ENCODE measurements at regions not wholly inside any gene's neighbourhood (a gene's known extent, or its start where the extent isn't known, plus 50 kb on each side); places are given as distances from the start of the nearest gene placed in this dataset.

DNA sequence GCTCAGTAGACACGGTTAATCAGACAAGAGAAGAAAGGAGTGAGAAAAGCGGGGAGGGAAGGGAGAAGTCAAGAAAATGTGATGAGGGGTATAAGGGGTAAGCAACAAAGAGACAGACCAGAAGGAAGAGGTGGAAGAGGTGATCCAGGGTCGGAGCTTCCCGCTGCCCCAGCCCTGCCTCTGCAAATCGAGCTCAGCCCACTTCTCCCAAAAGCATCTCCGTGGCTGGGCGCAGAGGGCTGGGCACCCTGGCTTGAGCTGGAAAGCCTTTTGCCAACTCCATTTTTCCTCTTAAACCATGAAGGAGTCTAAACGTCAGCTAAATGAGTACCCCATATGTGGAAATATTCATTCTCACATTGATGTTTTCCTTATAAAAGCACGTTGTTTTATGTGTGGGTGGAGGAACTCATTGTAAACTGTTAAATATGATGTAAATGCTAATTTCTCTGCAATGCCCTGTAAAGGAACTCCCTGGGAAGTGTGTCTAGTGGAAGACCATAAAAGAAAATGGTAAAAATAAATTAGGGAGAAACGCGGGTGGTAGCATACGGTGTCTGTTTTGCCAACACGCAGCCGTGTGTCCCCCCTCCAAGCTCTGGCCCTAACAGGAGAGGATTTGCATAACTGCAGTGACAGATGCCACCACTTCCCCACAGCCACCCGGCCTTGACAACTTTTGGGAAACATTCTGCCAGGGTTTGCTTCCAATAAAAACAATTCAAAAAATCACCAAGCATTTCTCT is 55.2 kb upstream of the MAFB start:
- 44 to 63% methylated on average over 15 of the region's 15 CpGs for WGBS, 2 donors
- DNase-seq = no peak

DNA sequence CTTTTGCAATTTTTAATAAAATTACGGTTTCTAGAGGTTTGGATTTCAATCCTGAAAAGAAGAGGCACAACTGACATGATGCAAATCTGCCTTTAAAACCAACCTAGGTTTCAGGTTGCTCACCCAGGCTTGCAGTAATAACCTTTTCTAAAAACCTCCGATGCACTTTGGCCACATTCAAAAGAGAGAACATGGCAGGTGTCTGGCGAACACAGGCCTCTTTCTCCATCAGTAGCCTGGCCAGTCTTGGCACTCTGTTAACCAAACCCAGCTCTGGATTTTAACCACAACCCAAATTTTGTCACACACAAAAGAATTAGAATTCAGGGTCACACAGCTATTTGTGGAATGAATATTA is 55.8 kb upstream of the MAFB start:
- FAIRE-seq (no peak), DNase-seq (no peak), ATAC-seq (no peak)
- TF ChIP-seq, protein P1, sequence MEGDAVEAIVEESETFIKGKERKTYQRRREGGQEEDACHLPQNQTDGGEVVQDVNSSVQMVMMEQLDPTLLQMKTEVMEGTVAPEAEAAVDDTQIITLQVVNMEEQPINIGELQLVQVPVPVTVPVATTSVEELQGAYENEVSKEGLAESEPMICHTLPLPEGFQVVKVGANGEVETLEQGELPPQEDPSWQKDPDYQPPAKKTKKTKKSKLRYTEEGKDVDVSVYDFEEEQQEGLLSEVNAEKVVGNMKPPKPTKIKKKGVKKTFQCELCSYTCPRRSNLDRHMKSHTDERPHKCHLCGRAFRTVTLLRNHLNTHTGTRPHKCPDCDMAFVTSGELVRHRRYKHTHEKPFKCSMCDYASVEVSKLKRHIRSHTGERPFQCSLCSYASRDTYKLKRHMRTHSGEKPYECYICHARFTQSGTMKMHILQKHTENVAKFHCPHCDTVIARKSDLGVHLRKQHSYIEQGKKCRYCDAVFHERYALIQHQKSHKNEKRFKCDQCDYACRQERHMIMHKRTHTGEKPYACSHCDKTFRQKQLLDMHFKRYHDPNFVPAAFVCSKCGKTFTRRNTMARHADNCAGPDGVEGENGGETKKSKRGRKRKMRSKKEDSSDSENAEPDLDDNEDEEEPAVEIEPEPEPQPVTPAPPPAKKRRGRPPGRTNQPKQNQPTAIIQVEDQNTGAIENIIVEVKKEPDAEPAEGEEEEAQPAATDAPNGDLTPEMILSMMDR (IDR thresholded peaks at IDR 0.05) = no peak
- Histone ChIP-seq H3K9me3 (no peaks in the 10 kb centered on the region), H3K27me3 (no peaks in the 10 kb centered on the region), H3K4me1 (no peaks in the 10 kb centered on the region), H3K4me3 (no peak overlapping the region), H3K27ac (no peak overlapping the region), H3K36me3 (no peaks in the 10 kb centered on the region)
- 55% methylated on average over 3 of the region's 3 CpGs for WGBS, 2 donors
- intact Hi-C loops (cut with DNase I) = loop anchor here in 1 of 3 donors (10.0 kb wide), 1 partner anchor 200 kb away; no protein-coding TSS in a partner anchor

More for the DNA sequence above, 55.2 kb upstream of the MAFB start:
- no peaks in the 10 kb centered on the region for H3K27me3 ChIP-seq
- no peak for ATAC-seq
- FAIRE-seq = no peak
- no peak overlapping the region for H3K27ac ChIP-seq
- intact Hi-C loops (cut with DNase I) = loop anchor here in 1 of 3 donors (10.0 kb wide), 1 partner anchor 201 kb away; no protein-coding TSS in a partner anchor
- H3K4me1 ChIP-seq = no peaks in the 10 kb centered on the region
- H3K36me3 ChIP-seq = no peaks in the 10 kb centered on the region
- no peak overlapping the region for H3K4me3 ChIP-seq
- TF ChIP-seq, protein P1 (IDR thresholded peaks at IDR 0.05) = no peak
- H3K9me3 ChIP-seq = no peaks in the 10 kb centered on the region

DNA sequence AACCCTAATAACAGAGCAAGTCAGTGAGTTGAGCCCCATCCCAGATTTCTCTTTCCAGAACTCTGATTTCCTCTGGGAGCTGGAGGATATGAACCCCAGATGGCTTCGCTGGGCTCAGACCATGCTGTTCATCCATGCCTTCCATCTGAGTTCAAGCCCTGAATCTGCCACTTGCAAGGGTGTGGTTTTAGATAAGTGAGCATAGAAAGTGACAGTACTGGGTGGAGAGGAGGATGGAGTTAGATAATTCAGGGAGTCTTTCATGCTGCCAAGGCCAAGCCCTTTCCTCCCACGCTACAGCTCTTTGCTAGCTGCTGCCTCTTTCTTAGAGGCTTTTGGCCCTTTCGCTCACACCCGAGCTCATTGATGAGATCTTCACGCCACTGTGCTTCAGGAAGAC is 57.2 kb upstream of the MAFB start:
- DNase-seq (no peak), FAIRE-seq (no peak), ATAC-seq (no peak)
- intact Hi-C loops (cut with DNase I) = loop anchor here in 1 of 3 donors (10.0 kb wide), 1 partner anchor 199 kb away; no protein-coding TSS in a partner anchor
- WGBS, 2 donors = 78 to 79% methylated on average over 5 of the region's 5 CpGs
- Histone ChIP-seq H3K9me3 (no peaks in the 10 kb centered on the region), H3K4me3 (no peak overlapping the region), H3K27me3 (no peaks in the 10 kb centered on the region), H3K27ac (no peak overlapping the region), H3K36me3 (no peaks in the 10 kb centered on the region), H3K4me1 (no peaks in the 10 kb centered on the region)
- TF ChIP-seq, protein P1 (IDR thresholded peaks at IDR 0.05) = no peak

DNA sequence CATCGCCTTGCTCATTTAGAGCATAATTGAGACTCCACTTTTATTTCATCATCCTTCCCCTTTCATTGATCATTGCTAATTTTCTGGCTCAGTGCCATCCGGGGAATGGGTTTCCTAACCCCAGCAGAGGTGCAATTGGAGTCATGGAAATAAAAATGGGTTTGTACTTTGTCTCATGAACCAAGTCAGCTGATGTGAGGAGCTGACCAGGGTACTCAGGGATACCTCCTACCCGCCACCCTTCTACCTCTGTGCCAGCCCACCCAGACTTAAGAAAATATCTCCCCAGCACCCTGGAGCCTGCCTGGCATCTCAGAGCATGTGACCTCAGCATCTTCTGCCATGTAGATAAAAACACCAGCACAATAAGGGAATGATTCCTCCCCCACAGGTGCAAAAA is 59.1 kb upstream of the MAFB start:
- Histone ChIP-seq H3K4me3 (no peak overlapping the region), H3K4me1 (no peaks in the 10 kb centered on the region), H3K9me3 (no peaks in the 10 kb centered on the region), H3K36me3 (no peaks in the 10 kb centered on the region), H3K27ac (no peak overlapping the region), H3K27me3 (no peaks in the 10 kb centered on the region)
- WGBS, 2 donors = 66 to 67% methylated on average over 3 of the region's 3 CpGs
- ATAC-seq (no peak), DNase-seq (no peak), FAIRE-seq (no peak)
- TF ChIP-seq, protein P1 (IDR thresholded peaks at IDR 0.05) = no peak
- intact Hi-C loops (cut with DNase I) = loop anchor here in 1 of 3 donors (10.0 kb wide), 1 partner anchor 197 kb away; no protein-coding TSS in a partner anchor

DNA sequence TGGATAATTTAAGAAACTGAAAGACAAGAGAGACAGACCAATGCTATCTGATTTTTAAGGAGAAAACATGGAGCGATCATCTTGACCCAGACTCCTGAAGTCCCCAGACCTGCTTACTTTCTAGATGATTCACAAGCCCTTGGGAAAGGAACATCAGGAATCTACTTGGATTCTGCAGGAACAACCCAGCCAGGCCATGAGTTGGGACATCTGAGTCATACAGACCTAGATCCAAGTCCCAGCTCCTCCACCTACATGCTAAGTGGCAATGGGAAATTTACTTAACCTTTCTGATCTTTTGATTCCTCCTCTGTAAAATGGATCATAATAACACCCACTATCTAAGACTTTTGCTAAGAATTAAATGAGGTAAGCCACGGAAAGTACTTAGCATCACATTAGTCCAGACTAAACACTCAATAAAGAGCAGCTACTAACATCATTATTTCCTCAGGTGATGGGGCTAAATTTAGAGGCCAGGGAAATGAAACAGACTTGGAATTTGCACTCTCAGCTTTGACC is 61.0 kb upstream of the MAFB start:
- no peak overlapping the region for H3K27ac ChIP-seq
- no peak for DNase-seq
- TF ChIP-seq, protein P1 (IDR thresholded peaks at IDR 0.05) = no peak
- intact Hi-C loops (cut with DNase I) = loop anchor here in 1 of 3 donors (10.0 kb wide), 1 partner anchor 195 kb away; no protein-coding TSS in a partner anchor
- H3K27me3 ChIP-seq = no peaks in the 10 kb centered on the region
- no peak for FAIRE-seq
- H3K4me3 ChIP-seq = no peak overlapping the region
- H3K36me3 ChIP-seq = no peaks in the 10 kb centered on the region
- WGBS, 2 donors = 63 to 68% methylated on average over 2 of the region's 2 CpGs
- ATAC-seq = peak in 1 of 4 donors; percentile 31
- no peaks in the 10 kb centered on the region for H3K4me1 ChIP-seq
- no peaks in the 10 kb centered on the region for H3K9me3 ChIP-seq
